Stimulated activated CD4-positive, alpha-beta T cell treated with anti-CD3 and anti-CD28 coated beads, Interleukin-2, amount 100 ng/mL, for 48 hours (primary cell): ENCODE measurements at regions not wholly inside any gene's neighbourhood (a gene's known extent, or its start where the extent isn't known, plus 50 kb on each side); places are given as distances from the start of the nearest gene placed in this dataset.

ENCODE experiments used
- DNase-seq, 2 donors: peaks; one replicate each; pipeline ENCODE4 v3.0.0-alpha.2; 2020

DNA sequence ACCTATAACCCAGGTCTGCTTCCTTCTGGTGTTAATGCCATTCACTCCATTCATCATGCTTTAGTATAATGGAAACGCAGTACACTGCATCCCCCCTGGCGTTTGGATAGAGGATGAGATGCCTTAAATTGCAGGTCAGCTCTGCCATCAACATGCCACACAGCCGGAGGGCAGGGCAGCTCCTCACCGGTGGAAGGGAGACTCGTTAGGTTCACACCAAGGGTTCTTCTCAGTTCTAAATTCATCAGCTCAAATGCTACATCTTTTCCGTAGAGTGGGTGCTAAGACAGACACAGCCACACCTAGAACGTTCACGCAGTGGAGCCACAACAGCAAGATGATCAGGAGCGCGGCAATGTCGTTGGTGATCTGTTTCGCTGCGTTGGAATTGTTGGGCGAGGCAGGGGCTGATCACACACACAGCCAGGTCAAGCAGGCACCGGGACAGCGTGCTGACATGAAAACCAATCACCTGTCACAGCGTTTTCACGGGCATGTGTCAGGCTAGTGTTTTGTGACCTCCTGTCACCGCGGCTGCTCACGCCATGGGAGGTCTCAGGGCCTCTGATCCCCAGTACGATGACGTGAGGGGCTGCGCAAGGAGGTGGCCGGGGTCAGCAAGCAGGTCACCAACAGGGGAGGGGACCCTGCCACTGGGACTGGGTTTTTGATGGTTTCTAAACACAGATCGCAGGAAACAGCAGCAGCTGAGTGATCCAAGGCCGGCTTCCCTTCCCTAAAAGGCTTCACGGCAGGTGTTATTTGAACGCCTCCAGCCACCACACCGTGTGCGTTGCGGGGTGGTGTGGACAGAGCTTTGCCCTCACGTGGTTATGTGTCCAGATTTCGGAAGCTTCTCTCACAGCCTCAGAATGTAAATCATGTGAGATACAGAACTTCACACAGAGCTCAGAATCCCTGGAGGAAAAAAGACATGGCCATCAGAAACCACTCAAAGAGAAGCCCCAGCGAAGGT, 94.3 kb upstream of the IRS2 start:
- DNase-seq: no peak

DNA sequence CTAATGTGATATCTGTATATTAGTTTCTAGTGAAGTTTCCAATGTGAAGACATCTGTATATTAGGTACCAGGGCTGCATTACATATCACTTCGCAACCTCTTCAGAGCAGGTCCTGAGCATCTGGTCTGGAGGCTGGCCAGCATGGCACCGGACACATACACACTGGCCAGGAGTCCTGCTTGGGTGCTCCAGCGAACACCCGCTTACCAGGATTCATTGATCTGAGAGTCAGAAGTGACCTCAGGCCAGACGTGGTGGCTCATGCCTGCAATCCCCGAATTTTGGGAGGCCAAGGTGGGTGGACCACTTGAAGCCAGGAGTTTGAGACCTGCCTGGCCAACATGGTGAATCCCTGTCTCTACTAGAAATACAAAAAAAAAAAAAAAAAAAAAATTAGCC, 93.0 kb upstream of the IRS2 start:
- DNase-seq: no peak

DNA sequence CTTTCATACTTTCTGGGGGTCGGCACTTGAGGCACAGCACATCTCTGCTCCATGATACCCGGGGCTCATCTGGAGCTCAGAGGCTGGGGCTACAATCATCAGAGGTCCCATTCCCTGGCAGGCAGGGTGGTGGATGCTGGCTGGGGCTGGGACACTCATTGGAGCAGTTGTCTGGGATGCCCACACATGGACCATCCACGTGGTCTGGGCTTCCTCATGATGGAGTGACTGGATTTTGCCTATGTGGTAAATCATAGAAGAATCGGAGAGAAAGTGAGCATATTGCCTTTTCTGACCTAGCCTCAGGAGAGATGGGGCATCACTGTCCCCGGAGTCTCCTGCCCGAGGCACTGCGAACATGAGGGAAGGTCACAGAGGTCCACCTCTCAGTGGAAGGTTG, 91.4 kb upstream of the IRS2 start:
- DNase-seq: no peak

DNA sequence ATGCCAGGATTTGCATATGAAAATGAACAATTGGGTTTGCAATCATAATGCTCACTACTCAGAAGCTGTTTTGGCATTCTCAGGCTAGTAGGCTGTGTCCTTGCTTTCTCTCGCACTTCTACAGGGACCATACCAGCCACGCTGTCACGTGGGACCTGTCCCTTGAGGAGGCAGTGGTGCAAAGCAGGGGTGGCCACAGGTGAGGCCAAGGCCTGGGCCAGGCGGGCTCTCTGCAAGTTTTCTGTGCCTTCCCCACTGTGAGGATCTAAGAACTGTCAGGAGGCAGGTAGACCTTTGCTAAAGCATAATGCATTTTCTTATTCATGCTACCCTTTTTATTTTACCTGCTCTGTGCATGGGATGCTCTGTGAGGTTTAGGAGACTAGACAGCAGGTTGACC, 89.4 kb upstream of the IRS2 start:
- DNase-seq: no peak

DNA sequence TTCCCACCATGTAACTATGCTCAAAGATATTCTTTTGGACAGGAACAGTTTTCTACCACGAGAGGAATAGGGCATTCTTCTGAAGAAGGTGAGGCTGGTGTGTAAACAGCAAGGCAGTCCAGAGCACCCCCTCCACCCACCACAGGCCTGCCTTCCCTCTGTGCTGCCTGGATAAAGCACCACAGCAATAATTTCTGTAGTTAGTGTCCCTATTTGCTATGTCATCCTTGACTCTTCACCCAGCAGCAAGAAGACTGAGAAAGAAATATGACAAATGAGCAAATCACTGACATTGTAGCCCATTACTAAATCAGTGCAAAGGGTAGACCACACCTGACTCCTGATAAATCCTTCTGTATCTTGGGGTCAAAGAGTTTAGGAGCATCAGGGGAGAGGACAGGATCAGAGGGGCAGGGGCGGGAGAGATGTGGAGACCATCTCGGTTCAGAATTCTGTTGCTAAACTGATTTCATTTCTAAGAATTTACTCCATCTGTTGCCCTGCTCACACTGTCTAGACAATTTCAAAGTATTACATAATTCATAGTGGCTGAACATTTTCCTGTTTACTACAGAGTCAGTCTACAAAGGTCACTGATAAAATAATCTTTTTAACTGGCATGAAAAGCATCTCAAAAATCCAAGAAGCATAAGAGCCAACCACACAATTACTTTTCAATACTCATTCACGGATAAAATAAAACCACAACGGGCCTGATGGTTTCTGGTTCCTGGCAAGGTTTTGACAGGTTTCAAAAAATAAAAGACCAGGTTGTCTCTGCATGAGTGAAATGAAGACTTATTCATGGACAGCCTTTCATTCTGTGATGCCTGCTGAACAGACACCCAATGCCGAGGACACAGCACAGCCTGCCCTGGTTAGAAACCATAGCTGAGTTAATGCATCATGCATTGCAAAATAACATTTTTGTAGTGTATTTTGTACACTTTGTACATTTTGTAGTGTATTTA, 88.4 kb upstream of the IRS2 start:
- DNase-seq: no peak

DNA sequence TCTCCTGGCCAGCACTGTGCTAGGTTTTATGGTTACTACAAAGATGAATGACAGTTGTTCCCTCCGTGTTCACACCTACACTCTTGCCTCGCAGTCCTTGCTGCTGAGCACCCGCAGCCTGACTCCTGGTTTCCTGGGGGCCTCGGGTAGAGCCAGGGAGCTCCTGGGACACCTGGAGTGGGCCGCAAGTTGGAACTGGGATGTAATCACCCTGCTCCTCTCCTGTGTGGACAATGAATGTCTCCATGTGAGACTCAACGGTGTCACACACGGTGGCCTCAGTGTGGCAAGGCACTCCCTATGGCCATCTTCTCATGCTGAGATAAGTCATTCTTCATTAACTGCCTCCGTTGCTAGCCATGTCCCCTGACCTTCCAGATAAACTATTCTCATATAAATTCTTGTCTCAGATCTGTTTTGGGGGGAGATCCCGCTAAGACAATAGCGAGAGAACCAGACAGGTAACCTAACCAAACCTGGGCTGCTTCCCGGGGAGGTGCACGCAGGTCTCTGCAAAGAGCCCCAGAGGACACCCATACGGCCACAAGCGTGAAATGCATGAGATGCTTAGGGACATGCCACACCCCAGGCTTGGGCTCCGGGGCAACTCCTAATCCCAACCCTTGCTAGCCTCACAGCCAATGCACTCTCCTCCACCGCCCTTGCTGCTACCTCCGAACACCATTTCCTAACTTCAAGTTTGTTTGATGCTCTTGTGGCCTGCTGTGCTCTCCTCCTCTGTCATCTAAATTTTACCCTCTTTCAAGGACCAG, 87.2 kb upstream of the IRS2 start:
- DNase-seq: no peak

DNA sequence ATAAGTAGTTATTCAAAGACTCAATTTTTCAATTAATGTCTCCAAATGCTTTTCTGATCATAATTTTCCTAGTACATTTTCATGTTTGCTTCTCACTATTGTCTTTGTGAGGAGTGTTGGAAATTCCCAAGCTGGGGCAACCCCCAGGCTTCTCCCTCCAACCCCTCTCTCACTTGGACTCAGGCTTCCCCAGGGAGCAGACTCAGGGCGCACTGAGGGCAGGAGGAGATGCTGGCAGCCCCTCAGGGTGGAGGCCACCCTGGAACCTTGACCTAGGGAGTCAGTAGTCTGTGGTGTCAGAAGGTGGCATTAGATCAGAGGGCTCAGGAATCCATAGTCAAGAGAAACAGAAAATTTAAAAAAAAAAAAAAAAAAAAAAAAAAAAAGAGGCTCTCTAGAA, 86.5 kb upstream of the IRS2 start:
- DNase-seq: no peak

DNA sequence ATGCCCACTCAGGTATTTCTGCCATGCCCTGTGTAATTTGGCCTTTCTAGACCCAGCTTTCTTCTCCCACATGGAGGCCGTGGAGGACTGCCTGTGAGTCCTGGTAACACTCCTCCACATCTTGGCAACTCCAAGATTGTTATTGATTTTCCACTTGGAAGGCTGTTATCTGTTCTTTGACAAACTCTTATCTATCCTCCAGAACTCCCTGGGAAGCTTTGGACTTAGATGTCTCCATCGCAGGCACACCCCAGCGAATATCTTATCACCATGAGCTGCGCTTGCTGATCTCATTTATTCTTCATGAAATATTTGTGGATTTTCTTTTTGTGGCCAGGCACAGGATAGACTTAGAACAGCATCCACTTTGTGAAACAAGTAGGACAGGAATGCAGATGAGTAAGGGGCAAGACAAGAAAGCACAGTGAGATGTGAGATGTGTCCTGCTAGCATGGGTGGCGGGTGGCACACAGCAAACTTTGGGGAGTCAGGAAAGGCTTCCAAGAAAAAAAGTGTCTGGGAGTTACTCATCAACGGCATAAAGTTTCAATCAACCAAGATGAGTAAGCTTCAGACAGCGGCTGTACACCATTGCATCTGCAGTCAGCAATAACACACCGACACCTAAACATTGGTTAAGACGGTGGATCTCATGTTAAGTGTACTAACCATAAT, 84.5 kb upstream of the IRS2 start:
- no peak for DNase-seq

DNA sequence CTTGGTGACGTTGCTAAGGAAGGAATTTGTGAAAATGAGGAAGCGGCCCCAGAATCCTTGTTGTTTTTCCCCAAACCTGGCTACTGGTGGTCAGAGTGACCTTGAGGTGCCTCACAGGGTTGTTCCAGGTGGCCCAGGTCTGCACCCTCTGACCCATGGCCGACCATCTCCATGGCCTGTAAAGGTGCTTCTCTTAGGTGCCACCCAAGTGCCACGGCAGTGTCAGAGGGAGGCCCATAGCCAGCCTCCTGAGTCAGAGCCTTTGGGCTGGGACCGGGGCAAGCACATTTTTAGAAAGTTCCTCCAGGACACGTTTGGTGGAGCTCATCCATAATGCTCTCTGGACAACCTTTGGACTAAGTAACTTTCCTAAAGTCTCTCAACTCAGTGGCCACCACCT, 83.9 kb upstream of the IRS2 start:
- DNase-seq: no peak

DNA sequence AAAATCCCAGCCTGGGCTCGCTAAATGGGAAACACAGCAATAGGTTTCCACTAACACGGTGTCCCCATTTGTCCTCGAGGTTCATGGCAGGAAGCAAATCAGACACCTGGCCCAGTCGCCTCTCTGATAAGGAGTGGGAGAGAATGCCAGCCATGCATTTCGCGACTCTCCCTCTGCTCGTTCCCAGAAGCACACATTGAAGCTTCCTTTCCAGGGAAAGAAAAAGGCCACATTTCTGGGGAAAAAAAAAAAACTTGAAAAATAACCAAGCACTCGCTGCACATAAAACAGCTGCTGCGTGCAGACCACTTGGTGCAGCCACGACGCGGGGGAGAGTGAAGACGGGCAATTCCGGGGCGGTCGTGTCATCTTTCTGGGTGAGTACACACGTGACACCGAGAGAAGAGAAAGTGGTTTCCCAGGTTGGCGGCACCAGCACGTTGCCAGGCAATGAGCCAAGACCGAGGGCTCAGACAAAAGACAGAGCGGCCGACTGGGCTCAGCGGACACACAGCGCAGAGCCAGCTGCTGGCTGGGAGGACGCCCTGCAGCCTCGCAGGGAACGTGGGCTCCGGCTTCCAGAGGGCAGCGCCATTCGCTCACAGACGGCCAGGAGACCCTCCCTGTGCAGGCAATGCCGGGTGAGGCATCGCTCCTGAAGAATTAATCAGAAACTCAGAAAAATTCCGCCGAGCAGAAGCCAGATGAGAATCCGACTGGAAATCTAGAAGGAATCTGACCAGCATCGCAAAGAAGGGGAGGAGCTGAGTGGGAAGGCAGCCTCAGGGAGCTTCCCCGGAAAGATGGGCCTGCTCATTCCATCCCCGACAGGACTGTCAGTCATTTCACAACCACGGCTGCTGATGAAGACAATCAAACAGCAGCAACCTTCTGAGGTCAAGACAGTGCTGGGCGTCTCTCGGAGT, 83.2 kb upstream of the IRS2 start:
- no peak for DNase-seq

DNA sequence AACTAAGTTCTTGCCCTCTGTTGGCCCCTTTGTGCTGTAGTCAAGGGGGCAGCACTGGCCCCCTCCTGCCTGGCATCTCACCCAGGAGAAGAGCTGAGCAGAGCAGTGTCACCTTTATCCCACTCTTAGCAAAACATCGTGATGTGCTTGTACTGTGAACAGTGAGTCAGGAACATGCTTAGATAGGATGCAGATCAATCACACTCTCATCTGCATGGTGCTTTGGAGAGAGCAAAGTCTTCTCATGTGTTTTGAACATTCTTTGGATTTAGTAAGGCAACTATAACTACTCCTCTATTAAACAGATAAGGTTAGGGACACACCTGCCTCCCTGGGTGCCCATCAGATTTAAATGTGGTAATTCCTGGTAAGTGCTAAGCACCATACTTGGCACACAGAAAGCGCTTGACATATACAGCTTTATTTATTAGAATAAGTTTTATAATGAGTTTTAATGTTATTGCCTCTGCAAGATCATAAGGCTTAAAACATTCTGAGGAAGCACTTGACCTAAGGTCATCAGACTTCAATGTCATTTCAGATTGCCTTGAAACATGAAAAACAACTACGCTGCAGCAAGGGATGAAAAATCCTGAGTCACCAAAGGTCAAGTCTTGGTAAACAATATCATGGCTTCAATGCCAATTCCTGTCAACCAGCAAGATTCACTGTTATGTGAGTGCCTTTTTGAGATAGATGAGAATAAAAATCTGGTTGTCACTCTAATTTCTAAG, 82.4 kb upstream of the IRS2 start:
- no peak for DNase-seq

DNA sequence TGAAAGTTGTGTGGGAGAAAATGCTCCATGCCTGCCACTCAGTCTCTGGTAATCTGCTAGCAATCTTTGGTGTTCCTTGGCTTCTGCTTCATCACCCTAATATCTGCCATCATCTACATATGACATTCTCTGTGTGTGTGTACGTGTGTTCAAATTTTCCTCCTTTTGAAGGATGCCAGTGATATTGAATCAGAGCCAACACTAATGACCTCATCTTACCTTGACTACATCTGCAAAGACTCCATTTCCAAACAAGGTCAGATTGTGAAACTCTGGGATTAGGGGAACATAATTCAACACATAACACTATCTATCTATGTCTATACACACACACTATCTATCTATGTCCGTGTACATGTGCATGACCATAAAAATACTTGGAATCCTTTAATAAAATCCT, 81.4 kb upstream of the IRS2 start:
- DNase-seq: no peak

DNA sequence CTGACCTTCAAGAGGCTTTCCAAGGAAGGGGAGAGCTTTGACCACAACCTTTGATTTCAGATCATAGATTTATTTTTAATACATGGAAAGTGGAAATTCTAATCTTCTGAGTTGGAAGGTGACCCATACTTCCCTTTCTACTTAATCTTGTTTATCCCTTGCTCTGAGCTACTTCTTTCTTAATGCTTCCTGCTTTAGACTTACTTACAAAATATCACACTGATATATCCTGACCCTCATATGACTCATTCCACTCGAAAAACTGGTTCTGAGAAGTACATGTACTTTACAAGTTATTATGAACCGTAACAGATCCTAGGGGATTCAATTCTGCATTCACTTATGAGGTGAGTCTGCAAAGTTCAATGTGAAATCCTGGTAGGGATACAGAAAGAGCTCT, 76.2 kb upstream of the IRS2 start:
- no peak for DNase-seq

DNA sequence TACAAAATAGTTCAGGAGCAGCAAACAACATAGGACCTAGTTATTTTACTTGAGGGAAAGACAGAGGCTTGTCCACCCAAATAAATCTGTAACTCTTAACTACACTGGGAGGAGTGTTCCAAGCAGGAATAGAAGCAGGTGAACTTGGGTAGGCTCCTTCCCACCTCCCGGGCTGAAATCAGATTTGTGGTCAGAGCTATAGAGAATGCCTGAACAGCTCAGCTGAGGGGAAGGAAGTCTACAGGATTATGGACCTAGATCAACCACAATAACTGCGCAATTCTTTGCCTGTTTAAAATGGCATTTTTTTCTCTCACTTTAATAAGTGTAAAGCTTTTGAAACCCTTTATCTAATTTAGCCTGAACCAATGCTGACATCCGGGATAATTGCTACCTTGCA, 73.5 kb upstream of the IRS2 start:
- DNase-seq: no peak

DNA sequence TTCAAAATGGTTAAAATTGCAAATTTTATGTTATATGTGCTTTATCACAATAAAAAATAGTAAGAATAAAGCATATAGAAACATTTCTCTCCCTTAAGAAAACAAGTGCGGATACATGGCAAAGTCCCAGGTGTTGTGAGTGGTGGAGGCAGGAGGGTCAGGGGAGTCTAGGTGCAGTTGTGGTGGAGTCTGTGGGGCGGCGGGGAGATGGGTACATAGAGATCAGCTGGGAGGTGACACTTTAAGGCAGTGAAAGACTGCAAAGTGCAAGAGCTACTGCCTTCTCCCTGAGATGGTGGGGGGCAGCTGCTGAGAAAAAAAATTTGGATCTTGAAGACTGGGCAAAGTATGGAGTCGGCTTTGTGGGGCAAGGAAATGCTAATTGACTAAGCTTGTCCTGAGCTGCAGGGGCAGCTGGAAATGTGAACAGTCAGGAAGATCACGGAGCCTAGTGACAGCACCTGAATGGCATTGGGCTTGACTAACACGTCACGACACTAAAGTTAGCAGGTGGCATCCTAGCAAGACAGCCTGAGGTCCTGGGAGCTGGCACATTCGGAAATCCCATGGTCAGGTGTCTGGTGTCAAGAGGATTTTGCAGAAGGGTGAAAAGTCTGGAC, 72.9 kb upstream of the IRS2 start:
- no peak for DNase-seq

DNA sequence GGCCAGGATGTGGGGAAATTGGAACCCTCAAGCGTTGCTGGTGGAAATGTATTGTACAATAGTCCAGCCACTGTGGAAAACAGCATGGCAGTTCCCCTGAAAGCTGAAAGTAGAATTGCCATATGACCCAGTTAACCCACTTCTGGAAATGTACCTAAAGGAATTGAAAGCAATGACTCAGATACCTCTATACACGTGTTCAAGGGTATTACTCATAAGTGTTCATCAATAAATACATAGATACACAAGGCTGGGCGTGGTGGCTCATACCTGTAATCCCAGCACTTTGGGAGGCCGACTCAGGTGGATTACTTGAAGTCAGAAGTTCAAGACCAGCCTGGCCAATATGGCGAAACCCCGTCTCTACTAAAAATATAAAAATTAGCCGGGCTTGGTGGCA, 71.9 kb upstream of the IRS2 start:
- no peak for DNase-seq

DNA sequence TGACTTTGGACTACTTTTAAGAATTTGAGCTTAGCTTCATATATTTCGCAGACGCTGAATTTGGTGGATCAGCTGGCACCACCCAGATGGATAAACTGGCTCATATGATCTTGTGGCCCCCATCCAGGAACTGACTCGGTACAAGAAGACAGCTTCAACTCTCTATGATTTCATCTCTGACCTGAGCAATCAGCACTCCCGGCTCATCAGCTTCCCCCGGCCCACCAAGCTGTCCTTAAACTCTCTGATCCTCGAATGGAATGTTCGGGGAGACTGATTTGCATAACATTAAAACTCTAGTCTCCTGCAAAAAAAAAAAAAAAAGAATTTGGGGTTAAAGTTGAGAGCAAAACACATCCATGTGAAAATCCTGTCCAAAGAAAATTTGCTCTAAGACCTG, 71.4 kb upstream of the IRS2 start:
- no peak for DNase-seq

DNA sequence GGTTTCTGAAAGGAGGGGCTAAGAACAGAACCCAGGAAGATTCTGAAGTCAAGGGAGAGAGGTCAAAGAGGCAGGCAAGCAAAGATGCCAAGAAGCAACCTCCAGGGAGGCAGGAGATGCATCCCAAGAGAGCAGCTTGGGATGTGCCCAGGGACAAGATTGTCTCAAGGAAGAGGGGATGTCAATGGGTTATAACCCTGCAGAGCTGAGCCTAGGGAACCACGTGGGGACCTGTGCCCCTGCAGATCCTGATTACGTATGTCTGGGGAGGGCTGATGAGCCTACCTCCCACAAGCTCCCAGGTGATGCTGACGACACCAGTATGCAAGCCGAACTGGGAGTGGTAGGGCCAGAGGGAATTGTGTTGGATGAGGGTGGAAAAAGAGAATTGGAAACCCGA, 70.9 kb upstream of the IRS2 start:
- DNase-seq: no peak

DNA sequence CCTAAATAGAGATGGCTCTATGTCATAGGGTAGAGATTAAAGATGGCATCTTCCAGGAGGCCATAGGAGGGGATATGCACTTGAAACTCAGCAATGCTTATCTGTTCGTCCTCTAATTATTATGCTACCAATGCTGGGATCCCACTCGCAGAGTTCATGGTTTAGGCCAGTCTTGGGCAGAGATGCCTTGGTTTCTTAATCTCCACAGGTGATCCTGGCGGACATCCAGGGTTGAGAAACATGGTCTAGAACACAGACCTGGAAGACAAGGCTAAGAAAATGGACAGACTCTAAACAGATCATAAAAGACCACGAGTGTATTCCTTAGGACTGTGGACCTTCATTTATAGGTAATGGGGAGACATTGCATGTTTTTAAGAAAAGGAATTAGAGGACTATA, 70.0 kb upstream of the IRS2 start:
- DNase-seq: no peak

DNA sequence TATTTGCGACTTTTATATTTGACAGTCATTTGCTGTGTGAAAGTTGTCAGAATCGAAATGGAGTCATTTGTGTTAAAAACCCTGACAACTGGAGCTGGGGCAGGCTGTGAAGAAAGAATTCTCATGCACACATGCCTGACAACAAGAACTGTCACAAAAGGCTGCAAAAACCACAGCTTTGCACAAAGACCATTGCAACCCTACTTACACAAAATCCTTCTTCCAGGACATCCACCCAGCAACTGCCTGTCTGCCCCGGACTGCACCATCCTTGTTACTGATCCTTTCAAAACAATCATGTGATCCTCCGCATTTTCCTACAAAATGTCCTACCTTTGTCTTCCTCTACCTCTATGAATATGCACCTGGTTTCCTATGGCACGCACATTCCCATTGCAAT, 66.8 kb upstream of the IRS2 start:
- no peak for DNase-seq
